HG03175 (cell line): ENCODE measurements at regions not wholly inside any gene's neighbourhood (a gene's known extent, or its start where the extent isn't known, plus 50 kb on each side); places are given as distances from the start of the nearest gene placed in this dataset.

Experiments
- ATAC-seq: cut with Tn5 transposase; IDR thresholded peaks from one replicate; pipeline ENCODE4 v1.9.1; 2021; ENCODE audit warnings: mild to moderate bottlenecking, moderate library complexity; ENCODE audit not compliant: unreplicated experiment

GRCh38 chr4:61036071-61036684 lies 163.9 kb upstream of the ADGRL3 start:
- ATAC-seq: no peak

- ATAC-seq: no peak
Measured at GRCh38 chr4:61041527-61041926, 158.6 kb upstream of the ADGRL3 start.

GRCh38 chr4:61044837-61045236 lies 155.3 kb upstream of the ADGRL3 start:
- no peak for ATAC-seq

GRCh38 chr4:61049018-61049417 lies 151.1 kb upstream of the ADGRL3 start:
- ATAC-seq: no peak

GRCh38 chr4:61067381-61067780 lies 132.7 kb upstream of the ADGRL3 start:
- no peak for ATAC-seq

GRCh38 chr4:61068060-61068459 lies 132.1 kb upstream of the ADGRL3 start:
- ATAC-seq: no peak

GRCh38 chr4:61068745-61069144 lies 131.4 kb upstream of the ADGRL3 start:
- no peak for ATAC-seq

GRCh38 chr4:61070269-61070668 lies 129.9 kb upstream of the ADGRL3 start:
- ATAC-seq: no peak

- ATAC-seq: no peak
Measured at GRCh38 chr4:61079427-61079826, 120.7 kb upstream of the ADGRL3 start.

GRCh38 chr4:61079976-61080375 lies 120.2 kb upstream of the ADGRL3 start:
- ATAC-seq: no peak

GRCh38 chr4:61085534-61085933 lies 114.6 kb upstream of the ADGRL3 start:
- ATAC-seq: no peak

GRCh38 chr4:61086357-61086756 lies 113.8 kb upstream of the ADGRL3 start:
- no peak for ATAC-seq

GRCh38 chr4:61086979-61087378 lies 113.1 kb upstream of the ADGRL3 start:
- no peak for ATAC-seq

GRCh38 chr4:61094854-61095598 lies 105.1 kb upstream of the ADGRL3 start:
- ATAC-seq: no peak

GRCh38 chr4:61128682-61129081 lies 71.4 kb upstream of the ADGRL3 start:
- no peak for ATAC-seq

GRCh38 chr4:61129971-61130370 lies 70.2 kb upstream of the ADGRL3 start:
- ATAC-seq: no peak

GRCh38 chr4:61143461-61143860 lies 56.7 kb upstream of the ADGRL3 start:
- no peak for ATAC-seq

GRCh38 chr4:61149278-61149677 lies 50.8 kb upstream of the ADGRL3 start:
- ATAC-seq: no peak
